C4-2B (cell line): ENCODE measurements at regions not wholly inside any gene's neighbourhood (a gene's known extent, or its start where the extent isn't known, plus 50 kb on each side); places are given as distances from the start of the nearest gene placed in this dataset.

ENCODE experiments used
- ZFX ChIP-seq: fragments of 450-650 bp; IDR thresholded peaks from 2 replicates; pipeline ENCODE4 v1.6.1; 2017
- TF ChIP-seq, protein P1 (sequence below): fragments of 450-650 bp; conservative IDR thresholded peaks from 2 replicates; pipeline ENCODE4 v1.5.1; 2017; ENCODE audit warnings: mild to moderate bottlenecking

- TF ChIP-seq, protein P1, sequence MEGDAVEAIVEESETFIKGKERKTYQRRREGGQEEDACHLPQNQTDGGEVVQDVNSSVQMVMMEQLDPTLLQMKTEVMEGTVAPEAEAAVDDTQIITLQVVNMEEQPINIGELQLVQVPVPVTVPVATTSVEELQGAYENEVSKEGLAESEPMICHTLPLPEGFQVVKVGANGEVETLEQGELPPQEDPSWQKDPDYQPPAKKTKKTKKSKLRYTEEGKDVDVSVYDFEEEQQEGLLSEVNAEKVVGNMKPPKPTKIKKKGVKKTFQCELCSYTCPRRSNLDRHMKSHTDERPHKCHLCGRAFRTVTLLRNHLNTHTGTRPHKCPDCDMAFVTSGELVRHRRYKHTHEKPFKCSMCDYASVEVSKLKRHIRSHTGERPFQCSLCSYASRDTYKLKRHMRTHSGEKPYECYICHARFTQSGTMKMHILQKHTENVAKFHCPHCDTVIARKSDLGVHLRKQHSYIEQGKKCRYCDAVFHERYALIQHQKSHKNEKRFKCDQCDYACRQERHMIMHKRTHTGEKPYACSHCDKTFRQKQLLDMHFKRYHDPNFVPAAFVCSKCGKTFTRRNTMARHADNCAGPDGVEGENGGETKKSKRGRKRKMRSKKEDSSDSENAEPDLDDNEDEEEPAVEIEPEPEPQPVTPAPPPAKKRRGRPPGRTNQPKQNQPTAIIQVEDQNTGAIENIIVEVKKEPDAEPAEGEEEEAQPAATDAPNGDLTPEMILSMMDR: no peak
- no peak for TF ChIP-seq ZFX
These were observed 769.3 kb downstream of the KCNJ18 start for GRCh38 chr17:22461460-22462145.
